HG02981 (cell line): ENCODE measurements at regions not wholly inside any gene's neighbourhood (a gene's known extent, or its start where the extent isn't known, plus 50 kb on each side); places are given as distances from the start of the nearest gene placed in this dataset.

ENCODE experiments used
- ATAC-seq: cut with Tn5 transposase; IDR thresholded peaks from one replicate; pipeline ENCODE4 v1.9.1; 2021; ENCODE audit warnings: mild to moderate bottlenecking, moderate library complexity; ENCODE audit not compliant: unreplicated experiment

- ATAC-seq = no peak
Measured at GRCh38 chr16:7185689-7186088, 147.0 kb upstream of the RBFOX1 start.

GRCh38 chr16:7185165-7185564, 147.5 kb upstream of the RBFOX1 start:
- no peak for ATAC-seq

DNA sequence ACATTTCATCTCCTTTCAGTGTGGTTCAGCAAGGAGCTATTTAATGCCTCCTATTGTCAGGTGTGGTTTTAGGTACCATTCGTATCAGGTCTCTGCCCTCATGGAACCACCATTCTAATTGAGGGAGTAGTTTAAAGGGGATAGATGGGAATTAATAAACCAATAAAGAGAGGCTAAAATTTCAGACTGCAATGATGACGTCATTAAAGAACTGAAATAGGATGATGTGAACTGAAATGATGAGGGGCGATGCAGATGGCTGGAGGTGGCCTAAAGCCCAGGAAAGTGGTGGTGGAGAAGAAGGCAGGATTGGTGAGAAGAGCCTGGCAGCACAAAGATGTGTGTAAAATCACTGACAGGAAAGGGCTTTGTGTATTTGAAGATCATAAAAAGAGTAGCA, 148.9 kb upstream of the RBFOX1 start:
- ATAC-seq = no peak

DNA sequence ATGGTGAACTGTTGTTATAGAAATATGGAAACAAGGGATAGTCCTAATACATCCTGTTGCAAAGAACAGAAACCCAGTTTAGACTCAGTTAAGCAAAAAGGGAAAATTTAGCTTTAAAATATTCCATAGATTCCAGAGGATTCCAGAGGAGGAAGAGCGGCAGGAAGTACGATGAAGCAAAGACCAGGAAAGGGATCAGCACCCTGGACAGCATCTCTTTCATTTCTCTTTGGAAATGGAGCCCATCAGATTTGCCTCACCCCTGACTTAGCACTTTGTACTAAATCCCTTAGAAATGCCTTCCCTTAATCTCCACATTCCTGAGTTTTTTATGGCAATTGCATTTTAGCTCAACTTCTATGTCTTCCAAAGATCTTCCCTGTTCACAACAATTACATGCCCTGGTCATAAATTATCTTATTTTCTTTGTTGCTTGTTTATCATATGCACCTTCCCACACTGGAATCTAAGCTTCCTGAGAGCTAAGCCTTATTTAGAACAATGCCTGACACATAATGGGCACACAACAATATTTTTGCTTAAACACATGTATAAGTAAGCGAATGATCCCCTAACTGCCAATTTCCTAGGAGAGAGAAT, 150.0 kb upstream of the RBFOX1 start:
- no peak for ATAC-seq

DNA sequence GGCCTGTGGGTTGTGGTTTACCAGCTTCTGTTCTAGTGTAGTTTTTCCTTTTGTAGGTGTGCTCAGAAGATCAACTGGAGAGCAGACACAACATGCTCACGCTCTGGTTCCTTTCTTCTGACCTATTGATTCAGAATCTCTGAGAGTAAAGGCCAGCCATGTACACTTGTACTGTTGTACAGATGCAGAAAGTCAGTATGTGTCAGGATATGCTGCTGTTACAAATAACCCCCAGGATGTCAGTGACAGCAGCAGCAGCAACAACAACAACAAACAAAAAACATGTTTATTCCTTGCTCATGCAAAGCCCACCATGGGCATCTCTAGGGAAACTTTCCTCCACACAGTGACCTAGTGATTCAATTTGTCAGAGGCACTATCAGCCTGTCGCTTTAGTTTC, 154.8 kb upstream of the RBFOX1 start:
- no peak for ATAC-seq

DNA sequence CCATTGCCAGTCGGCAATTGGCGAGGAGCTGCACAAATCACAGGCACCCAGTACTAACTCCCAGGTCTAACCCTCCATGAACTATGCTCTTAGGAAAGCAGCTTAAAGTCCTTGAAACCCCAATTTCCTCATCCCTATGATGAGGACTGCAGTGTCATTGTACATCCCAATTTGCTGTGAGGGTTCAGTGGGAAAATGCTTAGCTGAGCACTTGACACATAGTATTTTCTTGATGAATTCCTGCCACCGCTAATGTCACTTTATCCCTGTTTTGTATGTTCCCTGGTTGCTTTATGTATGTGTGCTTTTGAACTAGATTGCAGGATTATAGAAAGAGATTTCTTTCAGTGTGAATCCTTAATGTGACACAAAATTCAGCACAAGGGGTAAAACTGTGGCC, 161.5 kb upstream of the RBFOX1 start:
- ATAC-seq = no peak

GRCh38 chr16:7167626-7168025, 165.0 kb upstream of the RBFOX1 start:
- no peak for ATAC-seq

- no peak for ATAC-seq
Measured at GRCh38 chr16:7161891-7162290, 170.8 kb upstream of the RBFOX1 start.

DNA sequence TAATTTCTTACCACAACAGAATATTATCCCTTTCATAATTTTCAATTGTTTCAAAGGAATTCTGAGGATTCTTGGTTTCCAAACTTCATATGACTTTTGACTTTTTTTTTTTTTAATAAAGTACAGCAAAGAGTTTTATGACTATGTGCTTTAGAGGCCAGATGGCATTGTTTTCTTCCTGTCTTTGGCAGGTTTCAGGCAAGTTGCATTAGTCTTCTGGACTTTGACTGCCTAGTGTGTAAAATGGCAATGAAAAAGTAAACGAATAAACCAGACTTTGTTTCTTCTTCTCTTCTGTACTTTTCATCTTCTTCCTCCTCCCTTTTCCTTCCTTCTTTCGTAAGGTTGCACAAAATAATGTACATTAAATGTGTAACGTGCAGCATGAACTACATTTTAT, 172.6 kb upstream of the RBFOX1 start:
- no peak for ATAC-seq

DNA sequence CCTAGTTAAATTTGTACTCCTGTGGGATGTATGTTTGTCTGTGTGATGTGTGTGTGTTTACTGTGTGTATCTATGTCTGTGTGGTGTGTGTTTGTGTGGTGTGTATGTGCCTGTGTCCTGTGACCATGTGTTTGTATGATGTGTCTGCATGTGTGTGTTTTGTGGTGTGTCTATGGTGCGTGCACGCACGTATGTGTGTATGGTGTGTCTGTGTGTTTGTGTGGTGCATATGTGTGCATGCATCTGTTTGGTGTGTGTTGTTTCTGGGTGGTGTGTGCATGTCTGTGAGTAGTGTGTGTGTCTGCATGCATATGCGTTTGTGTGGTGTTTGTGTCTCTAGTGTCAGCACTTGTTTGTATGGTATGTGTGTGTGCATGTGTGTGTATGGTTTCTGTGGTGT, 174.2 kb upstream of the RBFOX1 start:
- ATAC-seq = no peak

DNA sequence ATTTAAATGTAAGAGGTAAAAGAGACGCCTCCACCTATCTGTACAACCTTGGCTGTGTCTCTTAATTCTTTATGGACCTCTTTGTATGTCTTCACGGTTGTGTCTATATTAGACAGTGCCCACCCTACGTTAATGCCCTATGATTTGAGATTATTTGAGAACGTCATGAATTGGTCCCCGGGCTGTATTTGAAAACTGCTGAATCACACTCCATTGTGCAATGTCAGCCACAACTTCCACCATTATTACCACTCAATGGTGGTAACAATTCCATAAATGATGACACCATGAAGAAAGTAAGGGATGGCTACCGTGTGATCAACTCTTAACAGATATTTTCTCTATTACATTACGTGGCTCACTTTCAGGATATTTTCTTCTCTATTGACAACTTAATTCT, 182.4 kb upstream of the RBFOX1 start:
- no peak for ATAC-seq

DNA sequence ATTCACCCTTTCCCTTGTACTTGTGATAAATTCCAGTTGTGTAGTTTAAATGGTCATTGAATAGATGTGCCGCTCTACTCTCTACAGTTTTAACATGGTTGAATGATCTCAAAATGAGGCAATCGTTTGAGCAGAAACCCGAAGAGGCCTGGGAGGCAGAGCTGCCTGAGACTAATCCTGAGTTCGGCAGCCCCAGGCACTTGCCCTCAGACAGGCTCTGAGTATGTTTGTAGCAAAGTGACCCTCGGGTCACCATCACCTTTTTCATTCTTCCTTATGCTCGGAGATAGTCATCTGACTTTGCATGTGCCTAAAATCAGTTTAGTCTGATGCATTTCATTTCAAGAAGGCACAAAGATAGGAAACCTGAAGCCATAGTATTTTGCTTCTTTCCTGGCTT, 184.0 kb upstream of the RBFOX1 start:
- no peak for ATAC-seq

GRCh38 chr16:7140899-7141298, 191.7 kb upstream of the RBFOX1 start:
- no peak for ATAC-seq

DNA sequence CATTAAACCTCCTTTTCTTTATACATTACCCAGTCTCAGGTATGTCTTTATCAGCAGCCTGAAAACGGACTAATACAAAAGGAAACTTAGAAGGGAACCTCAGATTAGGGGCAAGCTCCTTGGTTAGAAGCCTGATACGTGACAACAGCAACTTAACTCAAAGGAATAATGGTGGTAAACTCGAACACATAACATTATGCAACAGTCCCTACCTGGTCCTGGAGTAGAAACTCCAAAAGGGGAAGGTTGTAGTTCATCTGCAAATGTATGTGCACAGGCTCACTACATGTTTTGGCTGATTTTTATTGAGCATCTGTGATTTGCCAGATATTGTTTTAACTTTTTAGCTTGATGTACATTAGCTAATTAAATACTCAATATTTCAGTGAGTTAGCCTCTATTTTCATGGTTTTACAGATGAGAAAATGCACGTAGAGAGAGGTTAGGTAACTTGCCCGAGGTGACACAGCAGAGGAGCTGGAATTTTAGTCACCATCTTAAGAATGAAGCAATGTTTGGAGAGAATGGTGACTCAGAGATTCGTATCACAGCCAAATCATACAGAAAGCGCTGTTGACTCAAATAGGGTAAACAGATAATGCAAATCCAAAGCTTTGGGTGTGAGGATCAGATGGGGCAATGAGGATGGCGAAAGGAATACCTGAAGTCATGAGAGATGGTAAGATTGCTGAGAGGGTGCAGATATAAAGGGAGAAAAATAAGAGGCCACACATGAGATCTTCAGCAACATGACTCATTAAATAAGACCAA, 194.9 kb upstream of the RBFOX1 start:
- ATAC-seq = no peak

- no peak for ATAC-seq
Measured at GRCh38 chr16:7132465-7132864, 200.2 kb upstream of the RBFOX1 start.

GRCh38 chr16:7124701-7125100, 207.9 kb upstream of the RBFOX1 start:
- ATAC-seq = no peak

- no peak for ATAC-seq
Measured at GRCh38 chr16:7124242-7124641, 208.4 kb upstream of the RBFOX1 start.

GRCh38 chr16:7116734-7117133, 215.9 kb upstream of the RBFOX1 start:
- ATAC-seq = no peak

DNA sequence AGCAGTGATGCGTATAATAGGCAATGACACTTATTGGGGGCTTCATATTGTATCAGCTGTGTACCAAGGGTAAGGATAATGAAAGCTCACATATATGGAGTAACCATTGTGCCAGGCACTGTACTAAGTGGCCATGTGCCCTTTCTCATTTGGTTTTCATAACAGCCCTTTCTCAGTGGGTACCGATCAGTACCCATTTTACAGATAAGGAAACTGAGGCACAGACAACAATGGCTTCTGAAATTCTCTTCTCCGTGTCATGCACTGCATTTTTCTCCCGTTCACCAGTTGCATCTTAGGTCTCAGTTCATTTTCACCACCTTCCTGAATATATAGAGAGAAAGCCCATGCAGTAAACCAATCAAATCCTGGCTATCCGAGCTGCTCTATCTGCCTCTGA, 216.7 kb upstream of the RBFOX1 start:
- ATAC-seq = no peak

DNA sequence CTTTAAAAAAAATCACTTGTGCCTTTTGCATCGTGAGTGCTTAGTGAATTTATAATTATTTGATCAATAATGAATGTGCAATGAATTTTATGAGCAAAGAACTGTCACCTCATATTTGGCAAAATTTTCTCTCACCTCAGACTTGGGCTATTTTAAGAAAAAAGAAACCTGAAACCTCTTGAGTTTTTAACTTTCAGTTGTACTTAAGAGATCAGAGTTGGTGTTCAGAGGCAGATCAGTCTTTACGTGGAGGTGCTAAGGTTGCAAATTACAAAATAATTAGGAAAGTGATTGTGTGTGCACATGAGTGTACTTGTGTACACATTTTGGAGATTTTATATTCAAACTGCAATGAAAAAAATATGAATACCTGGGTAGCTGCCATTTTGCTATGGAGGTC, 218.7 kb upstream of the RBFOX1 start:
- no peak for ATAC-seq

- ATAC-seq = no peak
Measured at GRCh38 chr16:7113395-7113794, 219.2 kb upstream of the RBFOX1 start.

DNA sequence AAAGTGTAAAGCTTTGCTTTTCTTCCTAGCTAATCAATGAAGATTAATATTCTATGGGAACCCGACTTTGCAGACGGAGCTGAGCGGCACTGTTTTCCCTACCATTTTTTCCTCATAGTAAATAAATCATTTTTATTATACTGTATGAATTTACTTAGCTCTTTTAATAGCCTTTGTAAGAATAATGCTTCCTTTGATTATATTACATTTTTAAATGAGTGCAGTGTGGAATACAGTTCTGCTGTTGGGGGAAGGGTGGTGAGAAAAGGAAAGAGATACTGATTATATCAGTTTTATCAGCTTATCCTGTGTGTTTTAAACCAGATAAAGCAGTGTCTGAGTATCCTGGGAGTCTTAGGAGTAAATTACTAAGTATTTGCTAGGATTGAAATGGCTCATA, 221.4 kb upstream of the RBFOX1 start:
- ATAC-seq = no peak

GRCh38 chr16:7107436-7107835, 225.2 kb upstream of the RBFOX1 start:
- no peak for ATAC-seq
